T-helper 1 cell (primary cell): ENCODE measurements at regions not wholly inside any gene's neighbourhood (a gene's known extent, or its start where the extent isn't known, plus 50 kb on each side); places are given as distances from the start of the nearest gene placed in this dataset.

Experiments
- DNase-seq, 5 donors: peaks; one replicate each; pipeline ENCODE4 v3.0.0-alpha.2; 2012 to 2020

DNA sequence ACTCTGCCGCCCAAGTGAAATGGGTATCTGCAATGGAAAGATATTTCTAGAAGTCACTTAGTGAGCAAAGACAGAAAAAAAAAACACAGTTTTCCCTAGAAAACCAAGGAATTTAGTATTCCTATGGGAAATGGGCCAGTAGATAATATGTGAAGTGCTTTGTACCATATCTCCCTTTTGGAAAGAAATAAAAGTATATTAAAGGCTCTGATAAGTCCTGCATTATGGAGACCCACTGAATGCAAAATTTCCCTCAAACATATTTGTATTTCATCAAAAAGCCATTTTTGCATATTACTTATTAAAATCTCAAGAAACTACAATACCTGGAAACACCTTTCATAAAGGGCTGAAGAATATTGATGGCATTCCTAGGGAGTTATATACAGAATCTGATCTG, 51.6 kb upstream of the DYNLRB2 start:
- no peak for DNase-seq

DNA sequence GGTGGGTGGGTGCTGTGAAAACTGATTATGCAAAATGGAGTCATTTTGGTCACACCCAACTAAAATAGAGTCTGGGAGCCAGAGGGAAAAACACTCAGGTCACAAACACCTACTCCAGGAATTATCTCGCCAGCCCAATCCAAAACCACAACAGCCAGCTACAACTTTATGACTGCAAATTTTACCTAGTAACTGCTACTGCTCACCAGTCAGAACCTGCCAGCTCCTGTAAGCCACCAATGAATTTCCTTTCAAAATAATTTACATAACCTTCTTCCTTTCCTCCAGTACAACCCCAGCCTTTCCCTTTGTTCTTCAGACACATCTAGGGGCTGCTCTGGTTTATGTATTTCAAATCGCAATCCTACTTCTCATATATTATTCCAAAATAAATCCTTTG, 52.6 kb upstream of the DYNLRB2 start:
- DNase-seq, result no peak

DNA sequence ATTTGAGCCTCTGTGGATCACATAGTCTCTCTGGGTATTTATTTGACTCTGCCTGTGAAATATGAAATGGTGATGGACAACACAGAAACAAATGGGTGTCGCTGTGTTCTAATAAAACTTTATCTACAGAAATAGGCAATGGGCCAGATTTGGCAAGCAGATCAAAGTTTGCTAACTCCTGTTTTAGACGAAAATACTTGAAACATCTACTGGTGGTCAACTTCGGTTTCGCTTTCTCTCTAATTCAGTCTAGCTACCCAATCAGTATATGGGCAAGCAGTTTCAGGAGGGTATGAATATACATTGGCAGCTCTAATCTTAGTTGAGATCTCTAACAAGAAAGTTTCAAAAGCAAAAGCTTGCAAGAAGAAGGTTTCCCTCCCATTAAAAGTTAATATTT, 60.1 kb upstream of the DYNLRB2 start:
- no peak for DNase-seq

DNA sequence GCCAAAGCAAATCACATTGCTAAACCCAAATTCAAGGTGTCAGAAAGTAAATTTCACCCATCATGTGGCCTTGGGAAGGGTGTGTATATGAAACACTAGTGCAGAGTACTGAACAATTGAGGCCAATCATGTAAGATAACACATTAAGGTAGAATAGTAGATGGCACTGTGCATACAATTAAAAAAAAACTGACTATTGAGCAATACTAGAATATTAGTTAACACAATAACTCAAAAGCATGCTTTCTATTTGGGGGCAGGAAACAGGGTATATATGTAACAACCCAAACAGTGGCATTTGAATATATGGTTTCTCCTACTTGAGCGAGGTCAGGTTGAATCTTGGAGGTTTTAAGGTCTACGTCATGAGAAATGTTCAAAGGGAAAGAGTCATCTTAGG, 63.0 kb upstream of the DYNLRB2 start:
- no peak for DNase-seq

DNA sequence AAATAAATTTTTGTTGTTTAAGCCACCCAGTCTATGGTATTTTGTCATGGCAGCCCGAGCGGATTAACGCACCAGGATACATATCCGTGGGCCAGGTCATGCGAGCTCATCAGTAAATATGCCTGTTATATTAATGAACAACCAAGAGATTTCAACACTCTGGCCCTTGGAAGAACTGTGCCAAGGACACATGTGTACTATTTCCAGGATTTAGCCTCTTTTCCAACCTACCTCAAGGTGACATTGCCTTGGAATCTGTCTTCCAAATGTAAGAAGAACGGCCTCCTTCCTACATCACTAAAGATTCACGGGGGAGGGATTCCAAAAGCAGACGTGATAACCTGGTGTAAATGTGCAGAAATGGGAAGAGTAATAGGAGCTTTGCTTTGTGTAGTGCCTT, 72.8 kb upstream of the DYNLRB2 start:
- DNase-seq, result no peak

DNA sequence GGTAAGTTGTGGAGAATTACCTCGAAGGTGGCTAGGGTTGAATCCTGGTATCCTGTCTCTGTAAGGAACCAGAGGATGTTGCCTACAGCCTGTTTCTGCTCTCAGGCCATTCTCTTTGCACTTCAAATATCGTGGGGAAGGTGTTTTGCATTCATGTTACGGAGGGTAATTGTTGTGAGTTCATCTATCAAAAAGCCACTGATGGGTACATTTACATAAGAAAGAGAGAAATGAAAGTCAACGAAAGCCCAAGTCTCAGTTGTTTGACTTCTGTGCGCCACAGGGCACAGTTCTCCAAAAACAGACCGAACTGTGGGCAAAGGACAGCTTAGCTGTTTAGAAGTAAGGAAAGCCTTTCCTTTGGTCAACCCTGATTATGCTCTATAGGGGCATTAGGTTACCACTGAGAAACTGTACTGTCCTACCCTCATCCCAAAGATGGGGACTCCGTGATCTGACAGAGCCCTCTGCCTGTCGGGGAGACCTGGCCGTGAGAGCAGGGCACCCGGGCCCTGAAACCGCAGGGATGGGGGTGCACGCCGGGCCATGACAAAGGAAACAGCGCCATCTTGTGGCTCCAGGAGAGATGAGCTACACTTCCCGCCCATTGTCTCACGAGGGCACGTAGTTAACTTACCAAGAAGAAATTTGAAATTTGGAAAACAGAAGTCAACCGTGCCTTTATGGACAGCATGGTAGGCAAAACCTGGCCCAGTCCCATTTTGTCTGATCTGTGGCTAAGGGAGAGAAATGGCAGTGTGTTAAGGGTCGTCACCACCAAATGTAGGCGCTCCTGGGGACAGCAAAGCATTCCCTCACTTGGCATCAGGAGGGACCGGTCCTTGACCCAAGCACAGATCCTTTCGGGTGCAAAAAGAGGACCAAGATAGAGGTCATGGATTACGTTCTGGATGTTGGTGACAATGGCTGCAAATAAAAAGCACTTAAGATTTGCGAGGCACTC, 74.5 kb upstream of the DYNLRB2 start:
- DNase-seq, result peak; percentile 10 to 51 (median 32)

DNA sequence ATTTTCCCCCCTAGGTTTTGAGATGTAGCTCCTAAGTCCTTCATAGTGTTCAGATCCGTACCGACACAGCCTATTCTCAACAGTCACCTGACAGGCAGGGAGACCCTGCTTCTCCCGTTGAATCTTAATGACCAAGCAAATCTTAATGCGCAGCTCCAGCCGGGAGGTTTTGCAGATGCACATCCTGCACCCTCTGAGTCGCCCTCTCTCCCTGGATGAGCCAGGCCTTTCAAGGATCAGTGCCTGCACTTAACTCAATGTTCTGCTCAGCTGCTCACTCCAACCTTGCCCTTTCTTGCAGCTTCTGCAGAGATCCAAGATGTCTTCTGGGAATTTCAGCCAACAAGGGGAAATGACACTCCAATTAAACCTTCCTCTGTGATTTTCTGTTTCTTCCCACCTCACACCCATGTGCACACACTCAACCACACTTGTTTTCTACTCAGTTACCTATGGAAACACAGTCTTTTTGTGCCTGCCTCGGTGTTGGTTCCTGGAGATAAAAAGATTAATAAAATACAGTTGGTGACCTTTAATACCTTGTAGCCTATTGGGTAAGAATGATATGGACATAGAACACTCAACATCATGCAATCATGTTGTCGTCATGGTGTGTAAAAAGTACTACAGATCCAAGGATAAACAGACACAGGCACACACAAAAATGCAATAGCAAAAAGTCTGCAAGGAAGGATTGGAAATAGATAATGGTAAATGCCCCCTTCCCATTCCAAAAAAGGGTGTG, 76.9 kb upstream of the DYNLRB2 start:
- DNase-seq, result no peak

DNA sequence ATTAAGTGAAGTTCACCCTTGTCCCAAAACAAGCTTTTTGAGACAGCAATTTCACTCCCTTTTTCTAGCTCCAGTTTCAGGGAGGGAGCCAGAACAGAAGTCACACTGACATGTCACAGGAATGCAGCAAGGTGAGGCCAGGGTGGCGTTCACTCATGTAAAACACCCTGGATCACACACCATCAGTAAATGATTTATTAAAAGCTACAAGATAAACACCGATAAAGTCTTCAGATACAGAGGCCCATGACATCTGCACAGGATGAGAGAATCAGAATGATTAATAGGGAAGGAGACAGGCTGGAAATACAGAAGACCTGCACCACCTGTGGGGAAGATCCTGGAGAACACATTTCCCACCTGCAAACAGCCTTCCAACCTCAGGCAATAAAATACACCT, 77.5 kb upstream of the DYNLRB2 start:
- no peak for DNase-seq

DNA sequence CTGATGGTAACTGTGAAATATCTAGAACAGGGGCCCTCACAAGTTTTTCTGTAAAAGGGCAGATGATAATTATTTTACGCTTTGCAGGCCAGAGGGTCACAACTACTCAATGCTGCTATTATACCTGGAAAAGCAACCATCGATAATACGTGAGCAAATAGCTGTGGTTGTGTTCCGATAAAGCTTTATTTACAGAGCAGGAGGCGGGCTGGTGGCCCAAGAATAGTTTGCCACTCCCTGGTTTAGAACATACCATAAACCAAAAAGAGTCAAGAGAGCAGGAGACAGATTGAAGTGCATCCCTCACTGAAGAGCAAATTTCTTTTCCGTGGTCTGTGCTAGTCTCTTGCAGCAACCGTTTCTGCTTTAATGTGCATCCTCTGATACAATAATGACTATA, 77.9 kb upstream of the DYNLRB2 start:
- DNase-seq, result no peak

DNA sequence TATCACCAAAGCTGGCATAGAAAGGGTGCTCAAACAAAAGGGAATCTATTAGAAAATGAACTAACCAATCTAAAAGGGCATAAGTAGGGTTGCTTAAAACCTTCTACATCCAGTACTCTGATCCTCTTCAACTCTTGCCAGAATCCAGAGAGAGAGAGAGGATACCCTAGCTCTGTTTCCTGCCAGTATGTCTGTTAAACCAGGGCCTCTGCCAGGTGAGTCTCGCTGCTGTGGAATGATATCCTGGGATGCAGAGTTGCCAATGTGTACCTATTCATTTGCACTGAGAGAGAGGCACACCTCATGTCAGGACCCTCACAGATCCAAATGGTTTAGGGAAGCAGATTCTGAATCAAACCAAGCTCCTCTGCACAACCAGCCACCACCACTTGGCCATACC, 79.8 kb upstream of the DYNLRB2 start:
- no peak for DNase-seq

DNA sequence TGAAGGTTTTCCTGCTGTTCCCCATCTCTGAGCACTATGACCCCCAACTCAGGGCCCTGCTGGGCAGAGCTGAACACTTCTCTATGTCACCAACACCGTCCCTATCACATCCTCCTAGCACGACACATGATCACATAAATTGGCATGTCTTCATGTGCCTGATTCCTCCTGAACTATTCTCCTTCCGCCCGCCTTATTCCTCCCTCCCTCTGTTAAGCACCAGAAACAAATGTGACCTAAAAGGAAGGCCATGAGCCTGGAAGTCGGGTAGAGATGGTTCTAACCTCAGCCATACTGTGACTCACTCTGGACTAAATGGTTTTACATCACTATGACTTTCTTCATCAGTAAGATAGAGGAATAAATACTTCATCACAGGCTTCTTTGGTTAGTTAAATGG, 80.8 kb upstream of the DYNLRB2 start:
- DNase-seq, result no peak

DNA sequence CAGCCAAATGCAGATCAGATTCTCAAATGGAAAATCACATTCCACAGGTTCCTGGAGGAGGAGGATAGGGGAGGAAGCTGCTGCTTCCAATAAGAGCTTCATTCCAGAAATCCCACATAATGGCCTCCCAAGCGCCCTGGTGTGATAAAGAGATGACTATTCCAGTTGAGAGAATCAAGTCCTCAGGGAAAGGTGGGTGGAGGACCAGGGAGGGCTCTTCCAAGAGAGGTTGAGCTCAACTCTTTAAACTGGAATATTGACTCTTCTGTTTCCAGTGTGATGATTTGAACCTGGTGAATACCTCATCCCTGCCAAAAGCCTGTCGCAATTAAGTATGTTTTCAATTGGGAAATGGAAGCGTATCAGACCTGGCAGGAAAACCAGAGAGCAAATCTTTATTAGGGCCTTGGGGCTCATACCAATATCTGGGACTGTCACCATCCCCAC, 81.4 kb upstream of the DYNLRB2 start:
- no peak for DNase-seq

DNA sequence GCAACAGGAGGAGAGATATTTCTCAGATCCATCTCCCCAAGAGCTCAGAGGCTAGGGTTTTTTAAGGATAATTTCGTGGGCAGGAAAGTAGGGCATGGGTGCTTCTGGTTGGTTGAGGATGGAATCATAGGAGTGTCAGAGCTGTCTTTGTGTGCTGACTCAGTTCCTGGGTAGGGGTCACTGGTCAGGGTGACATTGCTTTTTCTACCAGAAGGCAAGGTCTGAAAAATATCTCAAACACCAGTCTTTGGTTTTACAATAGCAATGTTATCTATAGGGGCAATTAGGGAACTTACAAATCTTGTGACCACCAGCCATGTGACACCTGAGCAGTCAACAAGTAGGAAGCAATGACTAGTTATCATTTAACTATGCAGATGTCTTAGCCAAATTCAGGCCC, 82.9 kb upstream of the DYNLRB2 start:
- DNase-seq, result no peak

DNA sequence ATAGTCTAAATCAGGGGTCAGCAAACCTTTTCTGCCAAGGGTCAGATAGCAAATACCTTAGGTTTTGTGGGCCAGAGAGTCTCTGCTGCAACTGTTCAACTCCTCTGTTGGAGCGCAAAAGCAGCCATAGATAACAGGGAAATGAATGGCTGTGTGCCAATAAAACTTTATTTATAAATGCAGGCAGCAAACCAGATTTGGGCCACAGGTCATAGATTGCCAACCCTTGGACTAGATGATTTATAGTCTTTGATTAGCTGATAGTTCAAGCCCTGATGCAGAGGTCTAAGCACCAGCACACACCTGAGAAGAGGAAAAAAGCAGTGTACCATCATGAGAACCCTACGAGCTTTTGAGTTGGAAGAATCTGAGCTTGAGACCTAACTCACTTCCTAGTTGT, 86.0 kb upstream of the DYNLRB2 start:
- DNase-seq, result no peak

DNA sequence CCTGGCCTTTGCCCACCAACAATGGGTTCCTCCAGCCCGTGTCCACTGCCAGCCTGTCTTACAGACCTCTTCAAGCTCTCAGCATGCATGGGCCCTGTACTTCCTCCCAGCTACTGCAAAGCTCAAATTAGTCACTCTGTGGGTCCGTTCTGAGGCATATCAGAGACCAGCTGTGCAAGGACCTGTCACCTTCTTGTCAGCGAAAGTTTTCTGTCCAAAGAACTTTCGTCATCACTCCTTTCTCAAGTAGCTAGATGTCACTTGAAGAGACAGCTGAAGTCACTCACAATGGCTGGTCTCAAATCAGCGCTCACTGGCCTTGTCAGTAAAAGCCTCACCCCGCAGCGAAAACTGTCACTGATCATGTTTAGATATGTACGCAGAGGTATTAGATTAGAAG, 91.4 kb upstream of the DYNLRB2 start:
- DNase-seq, result no peak

DNA sequence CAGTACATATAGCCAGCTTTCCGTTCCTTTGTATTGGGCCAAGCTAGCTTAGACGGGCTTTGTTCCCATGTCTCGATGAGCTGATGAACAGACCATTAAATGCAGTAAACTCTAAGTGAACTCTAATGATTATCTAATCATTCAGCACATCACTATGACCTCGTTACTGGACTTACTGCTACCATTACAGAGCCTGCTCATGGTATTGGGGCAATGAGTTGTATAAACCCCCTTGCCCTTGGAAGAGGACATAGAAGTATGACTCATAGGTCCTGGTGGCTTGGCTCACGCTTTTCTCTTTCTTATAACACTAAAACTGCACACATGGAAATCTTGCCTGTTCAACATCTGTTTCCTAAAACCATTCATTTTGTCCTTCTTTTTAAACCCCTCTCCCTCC, 93.6 kb upstream of the DYNLRB2 start:
- DNase-seq, result no peak

DNA sequence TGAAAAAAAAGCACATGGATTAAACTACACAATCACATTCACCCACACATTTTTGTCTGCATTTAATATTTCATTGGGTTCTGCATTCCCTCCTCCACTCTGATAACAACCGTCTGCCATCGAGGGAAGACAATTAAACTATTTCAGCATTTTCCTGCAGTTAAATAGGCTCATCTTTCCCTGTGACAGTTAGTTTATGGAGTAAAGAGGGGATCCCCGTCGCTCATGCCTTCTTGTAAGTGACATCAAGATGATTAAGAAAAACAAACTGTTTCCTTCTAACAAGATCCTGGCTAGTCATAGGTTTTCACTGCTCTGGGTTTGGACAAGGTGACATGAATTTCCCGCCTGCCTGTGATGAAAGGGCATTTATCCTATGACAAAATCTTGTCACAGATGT, 98.0 kb upstream of the DYNLRB2 start:
- DNase-seq, result no peak

DNA sequence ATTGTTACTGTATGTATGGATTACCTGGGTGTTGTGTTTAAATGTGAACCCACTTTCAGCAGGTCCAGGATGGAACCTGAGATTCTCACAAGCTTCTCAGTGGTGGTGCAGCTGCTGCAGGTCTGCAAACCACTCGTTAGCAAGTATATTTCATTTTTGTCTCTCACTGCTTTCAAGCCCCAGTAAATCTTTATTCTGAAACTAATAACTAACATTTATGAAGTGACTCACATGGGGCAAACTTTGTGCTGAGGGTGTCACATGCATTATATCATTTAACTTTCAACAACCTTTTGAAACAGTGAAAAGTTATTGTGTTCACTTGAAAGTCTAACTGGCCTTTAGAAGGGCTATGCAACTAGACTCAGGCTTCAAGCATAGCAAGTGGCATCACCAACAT, 98.9 kb upstream of the DYNLRB2 start:
- no peak for DNase-seq

DNA sequence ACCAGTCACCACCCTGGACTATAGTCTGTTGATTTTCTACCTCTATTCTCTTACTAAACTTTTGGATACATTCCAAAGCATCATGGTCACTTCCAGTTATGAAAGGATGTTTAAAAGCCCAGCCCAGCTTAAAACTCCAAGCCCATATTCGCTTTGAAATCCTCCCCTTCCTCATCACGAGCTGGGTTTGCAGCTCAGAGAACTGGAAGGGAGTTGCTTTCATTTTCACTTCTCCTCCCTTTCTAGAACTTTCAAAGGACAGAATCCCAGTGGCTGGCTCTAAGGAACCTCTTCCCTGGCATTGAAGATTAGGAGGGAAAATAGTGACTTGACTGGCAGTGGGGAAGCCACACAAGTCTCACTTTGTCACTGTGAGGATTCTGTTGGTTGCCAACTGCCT, 100.1 kb upstream of the DYNLRB2 start:
- no peak for DNase-seq

DNA sequence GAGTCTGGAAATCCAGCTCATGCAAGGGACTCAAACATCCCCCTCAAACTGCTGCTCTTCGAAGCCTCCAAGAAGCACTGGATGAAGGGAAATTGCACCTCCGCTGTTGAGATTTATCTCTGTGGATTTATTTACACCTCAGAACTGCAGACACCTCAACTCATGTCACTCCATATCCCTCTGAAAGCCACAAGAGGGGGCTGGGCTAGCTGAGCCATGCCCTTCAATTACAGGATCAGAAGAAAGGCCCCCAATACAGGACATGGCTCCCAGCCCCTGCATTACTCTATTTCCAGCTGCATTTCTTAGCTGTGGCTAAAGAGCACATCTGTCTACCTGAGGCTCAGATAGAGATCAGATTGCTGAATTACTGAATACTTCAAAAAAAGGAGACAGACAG, 103.1 kb upstream of the DYNLRB2 start:
- no peak for DNase-seq

DNA sequence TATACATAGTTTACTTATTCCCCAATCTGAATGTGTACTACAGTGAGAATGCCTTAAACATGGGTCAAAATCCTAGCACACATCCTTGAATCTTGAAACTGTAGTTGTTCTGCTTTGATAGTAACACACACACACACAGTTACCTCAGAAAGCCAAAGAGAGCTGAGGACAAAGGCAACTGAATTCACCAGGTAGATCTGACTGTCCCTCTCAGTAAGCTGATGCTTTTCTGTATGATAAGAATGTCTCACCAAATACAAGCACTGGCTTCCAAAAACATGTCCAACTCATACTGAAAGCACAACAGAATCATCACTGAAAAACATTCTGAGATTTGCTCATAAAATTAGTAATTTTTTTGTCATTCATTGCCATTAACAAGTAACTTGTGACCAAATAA, 104.3 kb upstream of the DYNLRB2 start:
- DNase-seq, result no peak

DNA sequence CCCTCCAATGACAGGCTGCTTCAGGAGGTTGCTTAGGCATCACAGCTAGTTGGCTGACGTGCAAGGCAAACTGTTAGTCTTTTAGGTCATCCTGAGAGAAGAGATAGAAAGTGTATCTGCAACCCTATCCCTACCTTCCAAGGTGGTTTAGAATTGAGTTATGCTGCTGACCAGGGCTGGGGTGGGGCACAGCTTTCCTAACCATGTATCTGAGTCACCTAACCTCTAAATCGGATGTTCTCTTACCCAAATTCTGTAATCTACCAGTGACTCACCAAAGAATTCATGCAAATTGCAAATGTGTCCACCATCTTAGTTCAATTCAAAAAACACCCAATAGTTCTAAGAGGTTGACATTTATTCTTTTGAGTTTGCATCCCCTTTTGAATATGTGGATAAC, 107.2 kb upstream of the DYNLRB2 start:
- peak in 1 of 5 donors; percentile 3 for DNase-seq

DNA sequence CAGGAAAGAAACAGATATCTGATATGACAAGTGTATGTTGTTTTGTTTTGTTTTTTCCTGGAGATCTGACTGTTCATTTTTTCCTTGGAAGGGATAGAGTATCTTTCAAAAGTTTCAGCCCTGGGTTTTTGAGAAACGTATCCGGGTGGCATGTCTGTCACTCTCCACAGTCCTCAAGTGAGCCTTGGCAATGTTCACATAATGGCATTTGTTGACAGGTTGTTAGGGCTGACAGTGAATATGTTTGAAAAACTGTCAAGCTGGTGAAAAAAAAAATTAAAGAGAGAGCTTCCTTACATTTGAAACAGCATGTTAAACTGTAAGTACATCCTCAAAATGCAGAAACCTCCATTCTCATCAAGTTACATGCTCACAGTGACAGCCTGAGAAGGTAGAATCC, 113.0 kb upstream of the DYNLRB2 start:
- DNase-seq, result no peak
